HG02943 (cell line): ENCODE measurements at regions not wholly inside any gene's neighbourhood (a gene's known extent, or its start where the extent isn't known, plus 50 kb on each side); places are given as distances from the start of the nearest gene placed in this dataset.
"Not testable (repeated sequence)": the region's sequence is repeated elsewhere in the genome, so short reads cannot be mapped to it uniquely, and the experiment has no call there.

Experiments
- ATAC-seq: cut with Tn5 transposase; IDR thresholded peaks from one replicate; pipeline ENCODE4 v1.9.1; 2021; ENCODE audit warnings: mild to moderate bottlenecking, low read depth, moderate library complexity; ENCODE audit not compliant: unreplicated experiment

- no peak for ATAC-seq
Observed at GRCh38 chr2:37568565-37568964, 102.9 kb downstream of the CDC42EP3 start.

- no peak for ATAC-seq
Observed at GRCh38 chr2:37569131-37569823, 102.2 kb downstream of the CDC42EP3 start.

GRCh38 chr2:37569986-37570679, 101.3 kb downstream of the CDC42EP3 start:
- ATAC-seq, result no peak

GRCh38 chr2:37570773-37571586, 100.5 kb downstream of the CDC42EP3 start:
- ATAC-seq, result peak; percentile 76

GRCh38 chr2:37571587-37572136, 99.8 kb downstream of the CDC42EP3 start:
- no peak for ATAC-seq

GRCh38 chr2:37573451-37574388, 97.7 kb downstream of the CDC42EP3 start:
- peak; percentile 57 for ATAC-seq

- ATAC-seq, result no peak
Observed at GRCh38 chr2:37575780-37576179, 95.7 kb downstream of the CDC42EP3 start.

- ATAC-seq, result not testable (repeated sequence)
Observed at GRCh38 chr2:37576194-37576593, 95.2 kb downstream of the CDC42EP3 start.

- ATAC-seq, result no peak
Observed at GRCh38 chr2:37576831-37577230, 94.6 kb downstream of the CDC42EP3 start.

- no peak for ATAC-seq
Observed at GRCh38 chr2:37579192-37579713, 92.2 kb downstream of the CDC42EP3 start.

GRCh38 chr2:37579949-37580348, 91.5 kb downstream of the CDC42EP3 start:
- not testable (repeated sequence) for ATAC-seq

- ATAC-seq, result no peak
Observed at GRCh38 chr2:37581433-37581832, 90.0 kb downstream of the CDC42EP3 start.

- no peak for ATAC-seq
Observed at GRCh38 chr2:37582481-37583220, 88.8 kb downstream of the CDC42EP3 start.

GRCh38 chr2:37583402-37583801, 88.0 kb downstream of the CDC42EP3 start:
- no peak for ATAC-seq

GRCh38 chr2:37583867-37584266, 87.6 kb downstream of the CDC42EP3 start:
- ATAC-seq, result no peak

- no peak for ATAC-seq
Observed at GRCh38 chr2:37585295-37585908, 86.0 kb downstream of the CDC42EP3 start.

GRCh38 chr2:37585982-37586621, 85.3 kb downstream of the CDC42EP3 start:
- no peak for ATAC-seq
